ENCODE measurements at regions not wholly inside any gene's neighbourhood (a gene's known extent, or its start where the extent isn't known, plus 50 kb on each side); places are given as distances from the start of the nearest gene placed in this dataset.
A peak's percentile ranks its signal among the peaks of the same experiment; 100 is the strongest.
"Not testable (repeated sequence)": the region's sequence is repeated elsewhere in the genome, so short reads cannot be mapped to it uniquely, and the experiment has no call there.

DNA sequence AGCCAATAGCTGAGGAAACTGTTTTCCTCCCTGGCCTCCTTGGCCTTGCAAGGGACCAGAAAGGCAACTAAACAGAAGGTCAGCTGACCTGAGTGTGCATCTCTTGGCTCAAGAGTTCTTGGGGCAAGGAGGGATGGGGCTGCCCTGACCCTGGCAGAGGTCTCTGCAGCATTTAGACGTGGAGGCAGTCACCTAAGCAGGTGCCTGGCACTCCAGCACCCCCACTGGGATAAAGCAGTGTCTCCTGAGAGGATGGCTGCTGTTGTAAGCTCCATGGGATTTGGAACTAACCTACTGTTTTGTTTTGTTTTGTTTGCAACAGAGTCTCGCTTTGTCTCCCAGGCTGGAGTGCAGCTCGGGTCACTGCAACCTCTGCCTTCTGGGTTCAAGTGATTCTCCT lies 185.2 kb downstream of the TBC1D2B start:
- Histone ChIP-seq H3K4me3 (ENCODE audit: low read length) (no peak overlapping the region), H3K9me3 (replicated peaks; ENCODE audit: low read length) (no peaks in the 10 kb centered on the region), H3K36me3 (ENCODE audit: insufficient read depth, low read length) (no peaks in the 10 kb centered on the region), H3K4me2 (ENCODE audit: low read length) (no peak overlapping the region), H3K27me3 (ENCODE audit: control insufficient read depth, insufficient read depth, low read length) (peaks cover 13% of the 10 kb centered on the region), H3K9ac (ENCODE audit: low read depth, low read length) (no peak overlapping the region), H3K4me1 (ENCODE audit: control insufficient read depth, insufficient read depth, low read length) (peaks cover 31% of the 10 kb centered on the region)

DNA sequence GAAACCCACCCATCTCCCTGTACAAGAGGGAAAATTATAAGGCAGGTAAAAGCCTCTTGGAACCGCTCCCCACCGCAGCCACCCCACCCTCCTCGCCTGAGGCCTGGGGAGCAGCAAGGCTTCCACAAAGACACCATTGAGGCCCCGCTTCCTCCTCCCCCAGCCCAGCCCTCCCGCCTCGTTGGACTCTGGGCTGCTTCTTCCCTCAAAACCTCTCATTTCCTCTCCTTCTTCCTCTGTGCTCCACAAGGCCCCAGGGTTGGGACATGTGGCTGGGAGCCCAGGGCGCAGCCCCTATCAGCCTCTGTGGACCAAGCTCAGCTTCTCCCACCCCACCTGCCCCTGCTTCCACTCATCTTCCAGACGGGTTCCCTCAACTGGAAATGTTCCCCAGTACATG lies 185.6 kb downstream of the TBC1D2B start:
- H3K36me3 ChIP-seq (ENCODE audit: insufficient read depth, low read length); H3K4me2 ChIP-seq (ENCODE audit: low read length); H3K4me3 ChIP-seq (ENCODE audit: low read length); H3K9me3 ChIP-seq (replicated peaks; ENCODE audit: low read length); H3K9ac ChIP-seq (ENCODE audit: low read depth, low read length): not testable (repeated sequence)
- peaks cover 36% of the 10 kb centered on the region for H3K4me1 ChIP-seq (ENCODE audit: control insufficient read depth, insufficient read depth, low read length)
- H3K27me3 ChIP-seq (ENCODE audit: control insufficient read depth, insufficient read depth, low read length): peaks cover 13% of the 10 kb centered on the region

DNA sequence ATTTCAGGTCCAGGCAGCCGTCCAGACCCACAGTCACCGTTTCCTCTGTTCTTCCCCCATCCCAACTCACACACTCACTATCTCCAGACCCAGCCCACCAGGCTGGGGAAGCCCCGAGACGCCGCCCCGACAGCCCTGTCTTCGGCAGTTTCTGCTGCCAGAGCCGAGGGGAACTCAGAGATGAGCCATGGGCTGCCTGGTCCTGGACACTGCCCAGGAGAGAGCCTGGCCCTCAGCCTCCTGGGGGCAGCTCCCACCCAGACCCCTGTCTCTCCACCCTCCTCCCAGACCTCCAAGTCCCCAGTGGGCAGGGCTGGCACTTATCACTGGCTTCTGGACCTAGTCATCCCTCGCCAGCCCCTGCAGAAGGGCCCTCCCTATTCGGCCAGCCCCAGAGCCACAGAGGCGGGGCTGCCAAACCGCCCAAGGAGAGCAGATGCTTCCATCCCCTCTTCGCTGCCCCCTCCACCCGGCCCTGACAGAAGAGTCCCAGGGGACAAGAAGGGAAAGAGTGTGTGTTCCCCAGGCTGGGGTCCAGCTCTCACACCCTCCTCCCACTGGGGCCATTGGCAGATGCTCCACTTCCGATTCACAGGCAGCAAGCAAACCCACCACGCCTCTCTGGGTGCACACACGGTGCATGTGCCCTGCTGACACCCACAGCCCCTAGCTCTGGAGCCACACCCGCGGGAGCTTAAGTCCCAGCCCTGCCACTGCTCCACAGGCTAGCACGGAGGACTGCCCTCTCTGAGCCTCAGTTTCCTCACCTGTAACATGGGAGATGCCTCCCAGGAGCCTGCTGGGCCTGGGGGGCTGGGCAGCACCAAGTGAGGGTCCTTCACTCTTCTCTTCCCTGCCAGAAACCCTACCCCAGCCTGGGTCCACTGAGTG lies 186.4 kb downstream of the TBC1D2B start:
- H3K27me3 ChIP-seq (ENCODE audit: control insufficient read depth, insufficient read depth, low read length): peaks cover 11% of the 10 kb centered on the region
- H3K4me2 ChIP-seq (ENCODE audit: low read length); H3K9ac ChIP-seq (ENCODE audit: low read depth, low read length); H3K4me3 ChIP-seq (ENCODE audit: low read length); H3K9me3 ChIP-seq (replicated peaks; ENCODE audit: low read length); H3K36me3 ChIP-seq (ENCODE audit: insufficient read depth, low read length): not testable (repeated sequence)
- H3K4me1 ChIP-seq (ENCODE audit: control insufficient read depth, insufficient read depth, low read length): peaks cover 37% of the 10 kb centered on the region

DNA sequence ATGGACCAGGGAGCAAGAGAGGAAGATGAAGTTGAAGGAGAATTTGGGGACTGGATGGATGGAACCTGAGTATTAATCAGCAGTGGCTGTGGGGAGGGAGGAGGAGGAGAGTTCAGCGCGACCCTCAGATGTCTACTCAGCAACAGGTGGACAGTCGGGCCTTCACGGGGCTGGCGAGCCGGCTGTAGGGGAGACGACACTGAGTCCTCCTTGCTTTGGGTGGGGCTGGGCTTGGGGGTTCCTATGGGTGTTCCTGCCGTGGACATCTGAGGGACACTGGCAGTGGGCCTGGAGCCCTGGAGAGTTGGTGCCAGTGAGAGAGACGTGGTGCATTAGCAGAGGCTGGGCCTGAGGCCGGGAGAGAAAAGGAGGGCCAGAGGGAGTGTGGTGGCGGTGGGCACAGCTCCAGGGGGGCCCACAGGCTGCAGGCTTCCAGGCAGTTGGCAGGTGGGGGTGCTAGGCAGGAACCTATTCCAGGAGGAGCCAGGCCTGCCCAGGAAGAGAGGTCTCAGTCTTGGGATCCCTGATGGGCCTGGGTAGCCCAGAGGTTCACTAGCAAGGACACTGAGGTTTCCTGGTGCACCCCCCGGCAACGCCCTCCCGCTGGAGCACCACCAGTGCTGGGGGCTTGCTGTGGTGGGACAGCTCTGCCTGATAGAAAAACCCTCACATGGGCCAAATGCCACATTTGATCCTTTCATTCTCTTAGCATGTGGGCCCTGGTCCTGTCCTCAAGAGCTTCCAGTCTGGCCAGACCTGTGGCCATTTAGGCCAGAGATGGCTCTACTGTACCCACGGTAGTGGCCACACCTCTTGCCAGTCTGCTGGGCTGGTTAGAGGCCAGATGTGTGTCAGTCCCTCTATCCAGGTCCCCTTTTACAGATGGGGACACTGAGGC lies 187.4 kb downstream of the TBC1D2B start:
- peaks cover 43% of the 10 kb centered on the region for H3K4me1 ChIP-seq (ENCODE audit: control insufficient read depth, insufficient read depth, low read length)
- H3K4me2 ChIP-seq (ENCODE audit: low read length); H3K9ac ChIP-seq (ENCODE audit: low read depth, low read length); H3K9me3 ChIP-seq (replicated peaks; ENCODE audit: low read length); H3K4me3 ChIP-seq (ENCODE audit: low read length); H3K27me3 ChIP-seq (ENCODE audit: control insufficient read depth, insufficient read depth, low read length); H3K36me3 ChIP-seq (ENCODE audit: insufficient read depth, low read length): not testable (repeated sequence)

DNA sequence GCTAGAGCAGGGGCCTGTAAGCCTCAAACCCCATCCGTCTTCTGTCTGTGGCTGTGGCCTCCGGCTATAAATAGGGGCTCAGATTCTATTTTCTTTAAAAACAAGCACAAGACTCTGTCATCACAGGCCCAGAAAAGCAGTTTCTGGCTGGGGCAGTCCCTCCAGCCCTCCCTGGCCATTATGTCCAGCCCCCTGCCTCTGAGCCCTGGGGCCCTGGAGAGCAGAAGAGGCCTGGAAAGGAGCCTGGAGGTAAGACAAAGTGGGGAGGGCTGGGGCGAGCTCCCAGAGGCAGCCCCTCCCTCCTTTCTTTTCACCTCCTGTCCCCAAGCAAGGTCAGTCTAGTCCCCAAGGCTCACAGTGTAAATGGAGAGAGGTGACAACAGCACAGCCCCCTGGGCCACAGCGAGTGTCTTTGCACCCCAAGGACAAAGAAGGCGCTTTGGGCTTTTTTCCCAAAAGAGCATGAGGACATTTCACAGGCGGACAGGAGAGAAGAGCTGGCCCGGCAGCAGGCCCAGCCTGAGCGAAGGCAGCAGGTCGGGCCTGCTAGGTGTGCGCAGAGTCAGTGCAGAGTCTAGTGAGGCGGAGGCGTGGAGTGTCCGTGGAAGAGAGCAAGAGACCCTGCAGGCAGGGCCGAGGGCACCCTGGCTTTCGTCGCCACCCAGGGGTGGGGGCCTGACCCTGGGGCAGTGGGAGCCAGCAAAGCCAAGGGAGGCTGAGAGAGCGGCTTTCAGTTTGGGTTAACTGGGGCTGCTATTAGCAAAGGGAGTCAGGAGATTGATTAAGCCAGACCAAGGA lies 188.3 kb downstream of the TBC1D2B start:
- peak overlapping the region; percentile 35 for H3K9ac ChIP-seq (ENCODE audit: low read depth, low read length)
- H3K4me1 ChIP-seq (ENCODE audit: control insufficient read depth, insufficient read depth, low read length): peaks cover 47% of the 10 kb centered on the region
- H3K9me3 ChIP-seq (replicated peaks; ENCODE audit: low read length): no peaks in the 10 kb centered on the region
- H3K4me3 ChIP-seq (ENCODE audit: low read length): no peak overlapping the region
- no peak overlapping the region for H3K4me2 ChIP-seq (ENCODE audit: low read length)
- no peaks in the 10 kb centered on the region for H3K27me3 ChIP-seq (ENCODE audit: control insufficient read depth, insufficient read depth, low read length)
- H3K36me3 ChIP-seq (ENCODE audit: insufficient read depth, low read length): no peaks in the 10 kb centered on the region

DNA sequence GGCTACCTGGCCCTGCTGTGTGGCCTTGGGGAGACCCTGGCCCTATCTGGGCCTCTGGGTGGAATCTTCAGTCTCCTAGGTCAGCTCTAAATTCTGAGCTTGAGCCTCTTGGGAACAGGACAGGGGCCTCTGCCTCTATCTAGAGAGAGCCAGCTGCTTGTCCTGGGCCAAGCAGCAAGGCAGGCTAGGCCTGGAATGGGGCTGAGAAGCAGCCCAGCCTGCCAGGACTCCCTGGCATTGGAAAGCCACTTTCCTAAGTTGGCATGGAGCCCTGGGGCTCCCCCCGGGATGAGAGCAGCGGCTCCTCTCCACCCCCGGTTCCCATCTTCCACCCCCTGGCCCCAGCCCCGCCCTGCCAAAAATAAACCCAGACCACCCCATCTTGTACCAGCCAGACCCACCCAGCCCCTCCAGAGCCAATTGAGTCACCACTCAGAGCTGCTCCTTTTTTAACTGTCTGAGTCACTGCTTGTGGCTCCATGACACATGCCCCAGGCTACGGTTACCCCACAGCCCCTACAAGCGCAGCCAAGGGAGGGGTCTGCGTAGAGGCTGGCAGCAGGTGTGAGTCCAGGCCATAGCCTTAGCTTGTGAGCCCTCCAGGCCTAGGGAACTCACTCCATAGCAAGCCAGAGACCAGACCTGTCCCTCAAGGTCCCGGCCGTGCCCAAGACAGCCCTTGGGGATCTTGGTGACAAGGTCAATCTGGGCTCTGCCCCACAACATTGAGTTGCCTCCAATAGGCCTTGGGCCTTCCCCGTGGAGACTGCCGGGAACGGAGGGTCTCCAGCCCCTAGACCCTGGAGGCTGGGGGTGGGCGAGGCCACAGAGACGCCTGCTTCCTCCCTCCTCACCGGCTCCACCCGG lies 189.7 kb downstream of the TBC1D2B start:
- not testable (repeated sequence) for H3K36me3 ChIP-seq (ENCODE audit: insufficient read depth, low read length); H3K9me3 ChIP-seq (replicated peaks; ENCODE audit: low read length); H3K4me3 ChIP-seq (ENCODE audit: low read length); H3K27me3 ChIP-seq (ENCODE audit: control insufficient read depth, insufficient read depth, low read length); H3K4me2 ChIP-seq (ENCODE audit: low read length)
- H3K9ac ChIP-seq (ENCODE audit: low read depth, low read length): peak overlapping the region; percentile 41
- H3K4me1 ChIP-seq (ENCODE audit: control insufficient read depth, insufficient read depth, low read length): peaks cover 47% of the 10 kb centered on the region

DNA sequence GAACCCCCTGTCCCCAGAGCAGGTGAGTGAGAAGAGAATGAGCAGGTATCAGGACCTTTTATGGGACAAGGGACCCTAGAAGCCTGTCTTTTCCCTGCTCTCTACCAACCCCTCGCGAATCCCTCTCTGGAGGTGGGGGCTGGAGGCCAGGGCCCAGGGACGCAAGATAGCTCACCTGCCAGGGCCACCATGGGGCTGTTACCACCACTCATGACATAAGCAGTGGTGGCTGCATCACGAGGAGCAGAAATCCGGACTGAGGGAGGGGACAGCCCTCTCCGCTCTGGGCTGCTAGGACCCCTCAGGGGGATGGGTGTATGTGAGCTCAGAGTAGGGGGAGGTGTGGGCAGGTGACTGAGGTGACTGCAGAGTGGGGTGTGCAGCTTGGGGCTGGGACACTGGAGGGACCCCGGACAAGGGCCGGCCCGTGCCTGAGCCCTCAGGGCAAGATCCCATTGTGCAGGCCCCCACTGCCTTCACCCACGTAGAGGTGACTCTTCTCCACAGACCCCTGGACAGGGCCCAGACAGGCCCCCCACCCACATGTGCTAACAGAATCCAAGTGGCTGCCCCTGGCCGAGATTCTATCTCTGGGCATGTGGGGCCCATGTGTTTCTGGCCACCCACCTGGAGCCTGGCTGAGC lies 190.6 kb downstream of the TBC1D2B start:
- H3K9ac ChIP-seq (ENCODE audit: low read depth, low read length): peak overlapping the region; percentile 41
- no peak overlapping the region for H3K4me3 ChIP-seq (ENCODE audit: low read length)
- peaks cover 47% of the 10 kb centered on the region for H3K4me1 ChIP-seq (ENCODE audit: control insufficient read depth, insufficient read depth, low read length)
- H3K4me2 ChIP-seq (ENCODE audit: low read length): no peak overlapping the region
- H3K9me3 ChIP-seq (replicated peaks; ENCODE audit: low read length): no peaks in the 10 kb centered on the region
- H3K27me3 ChIP-seq (ENCODE audit: control insufficient read depth, insufficient read depth, low read length): no peaks in the 10 kb centered on the region
- no peaks in the 10 kb centered on the region for H3K36me3 ChIP-seq (ENCODE audit: insufficient read depth, low read length)

DNA sequence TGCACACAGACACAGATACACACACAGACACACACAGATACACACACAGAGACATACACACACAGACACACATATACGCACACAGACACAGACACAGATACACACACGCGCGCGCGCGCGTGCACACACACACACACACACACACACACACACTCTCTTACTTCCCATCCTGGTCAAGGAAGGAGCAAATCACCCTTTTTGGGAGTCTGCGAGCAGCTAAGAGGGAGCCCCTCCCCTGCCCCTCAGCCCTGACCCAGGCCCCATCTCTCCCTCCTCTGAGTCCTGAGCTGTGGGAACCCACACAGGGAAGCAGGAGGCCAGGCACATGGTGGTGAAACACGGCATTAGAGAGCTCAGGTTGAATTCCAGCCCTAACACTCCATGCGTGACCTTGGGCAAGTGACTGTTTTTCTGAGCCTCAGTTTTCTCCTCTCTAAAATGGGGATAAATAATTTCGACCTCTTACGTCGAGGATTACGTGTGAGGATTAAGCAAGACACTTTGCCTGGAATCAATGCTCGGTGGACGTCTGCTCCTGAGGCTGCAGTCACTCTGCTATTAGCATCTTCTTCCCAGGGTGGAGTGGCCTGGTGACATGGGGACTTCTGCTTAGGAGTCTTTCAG lies 191.5 kb downstream of the TBC1D2B start:
- H3K36me3 ChIP-seq (ENCODE audit: insufficient read depth, low read length); H3K9ac ChIP-seq (ENCODE audit: low read depth, low read length); H3K4me3 ChIP-seq (ENCODE audit: low read length); H3K4me2 ChIP-seq (ENCODE audit: low read length); H3K9me3 ChIP-seq (replicated peaks; ENCODE audit: low read length); H3K27me3 ChIP-seq (ENCODE audit: control insufficient read depth, insufficient read depth, low read length): not testable (repeated sequence)
- peaks cover 41% of the 10 kb centered on the region for H3K4me1 ChIP-seq (ENCODE audit: control insufficient read depth, insufficient read depth, low read length)

DNA sequence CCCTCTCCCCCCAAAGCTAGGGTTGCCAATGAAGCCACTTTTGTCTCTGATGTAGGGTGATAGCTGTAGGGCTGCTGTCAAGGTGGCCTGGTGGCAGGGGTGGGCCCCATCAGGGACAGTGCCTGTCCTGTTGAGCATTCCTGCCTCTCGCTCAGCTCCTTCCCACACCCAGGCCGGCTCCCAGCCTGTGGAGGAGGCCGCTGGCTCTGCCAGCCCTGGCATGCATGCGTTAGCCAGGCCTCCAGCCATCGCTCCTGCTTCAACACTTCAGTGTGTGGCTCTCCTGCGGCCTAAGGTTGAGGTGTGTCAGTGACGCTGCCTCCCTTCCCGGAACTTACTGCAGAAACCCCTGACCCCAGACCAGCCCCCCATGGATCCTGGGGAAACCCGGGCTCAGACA lies 194.5 kb downstream of the TBC1D2B start:
- peaks cover 21% of the 10 kb centered on the region for H3K4me1 ChIP-seq (ENCODE audit: control insufficient read depth, insufficient read depth, low read length)
- not testable (repeated sequence) for H3K4me3 ChIP-seq (ENCODE audit: low read length); H3K9ac ChIP-seq (ENCODE audit: low read depth, low read length); H3K36me3 ChIP-seq (ENCODE audit: insufficient read depth, low read length); H3K9me3 ChIP-seq (replicated peaks; ENCODE audit: low read length); H3K4me2 ChIP-seq (ENCODE audit: low read length); H3K27me3 ChIP-seq (ENCODE audit: control insufficient read depth, insufficient read depth, low read length)

DNA sequence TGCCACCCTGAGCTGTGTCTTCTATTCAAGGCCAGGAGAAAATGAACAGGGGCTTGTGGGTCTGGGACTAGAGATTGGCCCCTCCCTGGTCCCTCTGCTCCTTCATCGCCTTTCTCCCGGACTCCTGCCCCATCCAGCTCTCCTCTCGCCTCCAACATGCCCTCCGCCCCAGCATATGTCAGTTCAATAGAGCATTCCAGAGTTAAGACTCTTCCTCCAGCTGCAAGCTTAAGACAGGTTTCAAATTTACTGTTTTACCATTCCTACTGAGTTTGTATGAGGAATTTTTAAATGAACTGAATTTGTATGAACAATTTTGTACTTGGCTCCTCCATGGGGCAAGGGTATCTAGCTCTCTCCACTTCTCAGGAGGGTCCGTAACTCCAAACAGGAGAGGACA lies 195.6 kb downstream of the TBC1D2B start:
- Histone ChIP-seq H3K9ac (ENCODE audit: low read depth, low read length) (no peak overlapping the region), H3K27me3 (ENCODE audit: control insufficient read depth, insufficient read depth, low read length) (no peaks in the 10 kb centered on the region), H3K4me3 (ENCODE audit: low read length) (no peak overlapping the region), H3K36me3 (ENCODE audit: insufficient read depth, low read length) (no peaks in the 10 kb centered on the region), H3K4me2 (ENCODE audit: low read length) (no peak overlapping the region), H3K9me3 (replicated peaks; ENCODE audit: low read length) (no peaks in the 10 kb centered on the region), H3K4me1 (ENCODE audit: control insufficient read depth, insufficient read depth, low read length) (peaks cover 12% of the 10 kb centered on the region)

All from skeletal muscle satellite cell (primary cell).